Keratinocyte (primary cell): ENCODE measurements at regions not wholly inside any gene's neighbourhood (a gene's known extent, or its start where the extent isn't known, plus 50 kb on each side); places are given as distances from the start of the nearest gene placed in this dataset.

ENCODE experiments used
- DNase-seq: peaks from one replicate; pipeline ENCODE4 v3.0.0-alpha.2; 2011; ENCODE audit warnings: low read depth, missing footprints, low spot score
- FAIRE-seq: peaks from 2 replicates; lab custom pipeline; 2011; peaks lifted over from hg19 to GRCh38; lab: Jason Lieb, UNC
- H2AFZ ChIP-seq: 2 replicates; pipeline ENCODE4 v1.6.0; 2012; ENCODE audit warnings: low read length, control low read depth, inconsistent platforms; ENCODE audit not compliant: control insufficient read depth
- H3K27ac ChIP-seq: 2 replicates; pipeline ENCODE4 v1.5.1; 2011; ENCODE audit warnings: low read length; ENCODE audit not compliant: control insufficient read depth, insufficient read depth
- H3K27me3 ChIP-seq: 3 replicates; pipeline ENCODE4 v1.6.0; 2011; ENCODE audit warnings: low read length; ENCODE audit not compliant: control insufficient read depth, insufficient read depth; ENCODE audit errors: extremely low read depth
- H3K36me3 ChIP-seq, 2 experiments: 2 replicates in 1 of 2; 3 replicates in 1 of 2; pipeline ENCODE4 v1.5.1; 2011; ENCODE audit warnings: low read length in 2 of 2, mild to moderate bottlenecking in 1 of 2; ENCODE audit not compliant: control insufficient read depth in 2 of 2, insufficient read depth in 2 of 2; ENCODE audit errors: extremely low read depth in 1 of 2
- H3K4me1 ChIP-seq: 3 replicates; pipeline ENCODE4 v1.5.1; 2011; ENCODE audit warnings: low read length; ENCODE audit not compliant: control insufficient read depth, insufficient read depth; ENCODE audit errors: extremely low read depth
- H3K4me2 ChIP-seq: 3 replicates; pipeline ENCODE4 v1.6.0; 2011; ENCODE audit warnings: low read depth, low read length; ENCODE audit not compliant: control insufficient read depth, insufficient read depth; ENCODE audit errors: extremely low read depth
- H3K4me3 ChIP-seq, 3 experiments: fragments of 200-600 bp in 1 of 3; sonication (generic) in 1 of 3; 2 replicates in 2 of 3; 3 replicates in 1 of 3; pipeline ENCODE4 v1.5.1; 2011 to 2016; ENCODE audit warnings: low read length in 3 of 3, mild to moderate bottlenecking in 3 of 3, control low read depth in 2 of 3, inconsistent platforms in 1 of 3, low read depth in 1 of 3, mixed read lengths in 1 of 3, mixed run types in 1 of 3, moderate library complexity in 1 of 3; ENCODE audit not compliant: control insufficient read depth in 2 of 3, insufficient read depth in 2 of 3; ENCODE audit errors: extremely low read depth in 1 of 3
- H3K79me2 ChIP-seq: 2 replicates; pipeline ENCODE4 v1.6.0; 2012; ENCODE audit warnings: low read length; ENCODE audit not compliant: control insufficient read depth, insufficient read depth
- H3K9ac ChIP-seq: 3 replicates; pipeline ENCODE4 v1.6.0; 2011; ENCODE audit warnings: low read length; ENCODE audit not compliant: control insufficient read depth, insufficient read depth; ENCODE audit errors: extremely low read depth
- H3K9me1 ChIP-seq: 3 replicates; pipeline ENCODE4 v1.6.0; 2011; ENCODE audit warnings: low read length; ENCODE audit not compliant: control insufficient read depth, insufficient read depth; ENCODE audit errors: extremely low read depth
- H3K9me3 ChIP-seq: 2 replicates; pipeline ENCODE4 v1.5.1; 2012; ENCODE audit warnings: low read depth, low read length; ENCODE audit not compliant: control insufficient read depth
- H4K20me1 ChIP-seq: 3 replicates; pipeline ENCODE4 v1.6.0; 2011; ENCODE audit warnings: low read length; ENCODE audit not compliant: control insufficient read depth, insufficient read depth; ENCODE audit errors: extremely low read depth
- CTCF ChIP-seq, 3 experiments: IDR thresholded peaks in 1 of 3; conservative IDR thresholded peaks in 1 of 3; optimal IDR thresholded peaks in 1 of 3; 2 replicates in 2 of 3; 3 replicates in 1 of 3; pipeline versions ENCODE3 to v1.5.1; 2011; ENCODE audit warnings: low read length in 3 of 3, mild to moderate bottlenecking in 3 of 3, moderate library complexity in 2 of 3, control low read depth in 1 of 3, inconsistent platforms in 1 of 3; ENCODE audit not compliant: insufficient read depth in 2 of 3; ENCODE audit errors: extremely low read depth in 1 of 3
- EZH2 ChIP-seq: IDR thresholded peaks from one replicate; pipeline ENCODE4 v1.6.1; 2012; ENCODE audit warnings: inconsistent platforms, mild to moderate bottlenecking, low read length, moderate library complexity
- dilution Hi-C: fragments of 300-500 bp; cut with MboI; formaldehyde crosslinking; loops from one replicate; pipeline ENCODE4 v1.7.0; 2020; ENCODE audit warnings: low sequenced_read_pairs; ENCODE audit not compliant: extremely low pct_ligation_motif_present

- DNase-seq (no peak), FAIRE-seq (no peak)
- Histone ChIP-seq H3K36me3 (no peaks in the 10 kb centered on the region), H3K9me1 (no peaks in the 10 kb centered on the region), H3K27ac (no peak overlapping the region), H3K4me3 (no peak overlapping the region), H2AFZ (no peak overlapping the region), H3K9ac (no peak overlapping the region), H4K20me1 (no peaks in the 10 kb centered on the region), H3K79me2 (no peaks in the 10 kb centered on the region), H3K9me3 (no peaks in the 10 kb centered on the region), H3K4me2 (no peak overlapping the region), H3K27me3 (no peaks in the 10 kb centered on the region), H3K4me1 (no peaks in the 10 kb centered on the region)
- TF ChIP-seq CTCF (optimal IDR thresholded peaks at IDR 0.05 in 1 of 3, IDR thresholded peaks at IDR 0.05 in 1 of 3, conservative IDR thresholded peaks at IDR 0.05 in 1 of 3; ENCODE audit: extremely low read depth in 1 of 3, insufficient read depth in 2 of 3, low read length in 3 of 3) (peak; percentile 25 to 46 (median 34)), EZH2 (no peak)
- dilution Hi-C loops = no loop called here
Observed at GRCh38 chr4:79042079-79042674, 102.9 kb upstream of the PAQR3 start.

- Histone ChIP-seq H4K20me1 (no peaks in the 10 kb centered on the region), H2AFZ (no peak overlapping the region), H3K4me1 (no peaks in the 10 kb centered on the region), H3K9me3 (no peaks in the 10 kb centered on the region), H3K27me3 (peaks cover 3% of the 10 kb centered on the region), H3K79me2 (no peaks in the 10 kb centered on the region), H3K9me1 (no peaks in the 10 kb centered on the region), H3K4me2 (no peak overlapping the region), H3K36me3 (no peaks in the 10 kb centered on the region), H3K9ac (no peak overlapping the region), H3K4me3 (no peak overlapping the region), H3K27ac (no peak overlapping the region)
- dilution Hi-C loops = no loop called here
- no peak for DNase-seq
- FAIRE-seq = no peak
- no peak for TF ChIP-seq CTCF (optimal IDR thresholded peaks at IDR 0.05 in 1 of 3, IDR thresholded peaks at IDR 0.05 in 1 of 3, conservative IDR thresholded peaks at IDR 0.05 in 1 of 3; ENCODE audit: extremely low read depth in 1 of 3, insufficient read depth in 2 of 3, low read length in 3 of 3)
- TF ChIP-seq EZH2 = no peak
Observed at GRCh38 chr4:79034544-79034943, 95.3 kb upstream of the PAQR3 start.
